ENCODE measurements at regions not wholly inside any gene's neighbourhood (a gene's known extent, or its start where the extent isn't known, plus 50 kb on each side); places are given as distances from the start of the nearest gene placed in this dataset.

- Mint-ChIP-seq H3K27me3 (ENCODE audit: unreplicated experiment) (no peaks in the 10 kb centered on the region), H3K9me3 (ENCODE audit: unreplicated experiment) (no peaks in the 10 kb centered on the region), H3K36me3 (ENCODE audit: unreplicated experiment) (no peaks in the 10 kb centered on the region), H3K4me3 (ENCODE audit: unreplicated experiment) (no peak overlapping the region), H3K4me1 (ENCODE audit: unreplicated experiment) (peaks cover 5% of the 10 kb centered on the region), H3K27ac (ENCODE audit: unreplicated experiment) (no peak overlapping the region)
- DNase-seq (ENCODE audit: extremely low spot score, unreplicated experiment) = no peak
- TF ChIP-seq, protein P1, sequence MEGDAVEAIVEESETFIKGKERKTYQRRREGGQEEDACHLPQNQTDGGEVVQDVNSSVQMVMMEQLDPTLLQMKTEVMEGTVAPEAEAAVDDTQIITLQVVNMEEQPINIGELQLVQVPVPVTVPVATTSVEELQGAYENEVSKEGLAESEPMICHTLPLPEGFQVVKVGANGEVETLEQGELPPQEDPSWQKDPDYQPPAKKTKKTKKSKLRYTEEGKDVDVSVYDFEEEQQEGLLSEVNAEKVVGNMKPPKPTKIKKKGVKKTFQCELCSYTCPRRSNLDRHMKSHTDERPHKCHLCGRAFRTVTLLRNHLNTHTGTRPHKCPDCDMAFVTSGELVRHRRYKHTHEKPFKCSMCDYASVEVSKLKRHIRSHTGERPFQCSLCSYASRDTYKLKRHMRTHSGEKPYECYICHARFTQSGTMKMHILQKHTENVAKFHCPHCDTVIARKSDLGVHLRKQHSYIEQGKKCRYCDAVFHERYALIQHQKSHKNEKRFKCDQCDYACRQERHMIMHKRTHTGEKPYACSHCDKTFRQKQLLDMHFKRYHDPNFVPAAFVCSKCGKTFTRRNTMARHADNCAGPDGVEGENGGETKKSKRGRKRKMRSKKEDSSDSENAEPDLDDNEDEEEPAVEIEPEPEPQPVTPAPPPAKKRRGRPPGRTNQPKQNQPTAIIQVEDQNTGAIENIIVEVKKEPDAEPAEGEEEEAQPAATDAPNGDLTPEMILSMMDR (IDR thresholded peaks at IDR 0.05) = no peak
Observed at GRCh38 chr7:84678841-84679240, 484.3 kb upstream of the SEMA3A start.

- Mint-ChIP-seq H3K9me3 (ENCODE audit: unreplicated experiment) (no peaks in the 10 kb centered on the region), H3K4me3 (ENCODE audit: unreplicated experiment) (no peak overlapping the region), H3K36me3 (ENCODE audit: unreplicated experiment) (no peaks in the 10 kb centered on the region), H3K27me3 (ENCODE audit: unreplicated experiment) (no peaks in the 10 kb centered on the region), H3K4me1 (ENCODE audit: unreplicated experiment) (peaks cover 13% of the 10 kb centered on the region), H3K27ac (ENCODE audit: unreplicated experiment) (no peak overlapping the region)
- no peak for DNase-seq (ENCODE audit: extremely low spot score, unreplicated experiment)
- TF ChIP-seq, protein P1 (IDR thresholded peaks at IDR 0.05) = no peak
Observed at GRCh38 chr7:84677117-84677732, 482.6 kb upstream of the SEMA3A start.

GRCh38 chr7:84675633-84676034 lies 481.0 kb upstream of the SEMA3A start:
- TF ChIP-seq, protein P1 (IDR thresholded peaks at IDR 0.05) = no peak
- DNase-seq (ENCODE audit: extremely low spot score, unreplicated experiment) = no peak
- H3K9me3 Mint-ChIP-seq (ENCODE audit: unreplicated experiment) = no peaks in the 10 kb centered on the region
- H3K27ac Mint-ChIP-seq (ENCODE audit: unreplicated experiment) = no peak overlapping the region
- H3K27me3 Mint-ChIP-seq (ENCODE audit: unreplicated experiment) = no peaks in the 10 kb centered on the region
- H3K4me1 Mint-ChIP-seq (ENCODE audit: unreplicated experiment) = peaks cover 23% of the 10 kb centered on the region
- H3K36me3 Mint-ChIP-seq (ENCODE audit: unreplicated experiment) = no peaks in the 10 kb centered on the region
- no peak overlapping the region for H3K4me3 Mint-ChIP-seq (ENCODE audit: unreplicated experiment)

- peaks cover 23% of the 10 kb centered on the region for H3K4me1 Mint-ChIP-seq (ENCODE audit: unreplicated experiment)
- H3K9me3 Mint-ChIP-seq (ENCODE audit: unreplicated experiment) = no peaks in the 10 kb centered on the region
- no peak overlapping the region for H3K4me3 Mint-ChIP-seq (ENCODE audit: unreplicated experiment)
- no peak for DNase-seq (ENCODE audit: extremely low spot score, unreplicated experiment)
- H3K27ac Mint-ChIP-seq (ENCODE audit: unreplicated experiment) = no peak overlapping the region
- H3K27me3 Mint-ChIP-seq (ENCODE audit: unreplicated experiment) = no peaks in the 10 kb centered on the region
- TF ChIP-seq, protein P1 (IDR thresholded peaks at IDR 0.05) = no peak
- no peaks in the 10 kb centered on the region for H3K36me3 Mint-ChIP-seq (ENCODE audit: unreplicated experiment)
Observed at GRCh38 chr7:84674236-84674913, 479.8 kb upstream of the SEMA3A start.

DNA sequence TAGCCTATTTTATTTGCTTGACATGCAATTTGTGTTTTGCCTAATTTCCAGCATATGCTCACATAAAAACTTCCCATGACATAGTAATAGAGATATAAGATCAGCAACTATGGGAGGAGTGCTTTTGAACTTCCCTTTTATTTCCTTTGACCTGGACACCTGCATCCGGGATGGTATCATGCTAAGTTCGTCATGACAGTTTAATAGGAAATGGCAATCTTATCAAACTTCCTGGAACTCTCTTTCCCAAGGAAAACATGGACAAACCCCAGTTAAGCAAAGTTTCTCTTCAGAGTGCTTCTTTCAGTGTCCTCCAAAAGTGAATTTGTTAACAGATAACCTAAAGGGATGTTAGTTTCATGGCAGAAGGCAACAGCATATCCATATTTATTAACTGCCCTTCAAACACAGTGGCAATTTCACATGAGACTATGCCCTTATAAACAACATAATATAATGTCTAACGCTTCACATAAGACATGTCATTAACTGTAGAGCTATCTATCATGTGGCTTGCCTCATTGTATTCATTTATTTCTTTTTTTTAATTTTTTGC lies 474.7 kb upstream of the SEMA3A start:
- Mint-ChIP-seq H3K27ac (ENCODE audit: unreplicated experiment) (no peak overlapping the region), H3K9me3 (ENCODE audit: unreplicated experiment) (no peaks in the 10 kb centered on the region), H3K27me3 (ENCODE audit: unreplicated experiment) (no peaks in the 10 kb centered on the region), H3K36me3 (ENCODE audit: unreplicated experiment) (no peaks in the 10 kb centered on the region), H3K4me1 (ENCODE audit: unreplicated experiment) (peaks cover 36% of the 10 kb centered on the region), H3K4me3 (ENCODE audit: unreplicated experiment) (no peak overlapping the region)
- TF ChIP-seq, protein P1 (IDR thresholded peaks at IDR 0.05) = no peak
- DNase-seq (ENCODE audit: extremely low spot score, unreplicated experiment) = no peak

All from osteocyte (in vitro differentiated cells).